GM23338 (cell line): ENCODE measurements at regions not wholly inside any gene's neighbourhood (a gene's known extent, or its start where the extent isn't known, plus 50 kb on each side); places are given as distances from the start of the nearest gene placed in this dataset.
A peak's percentile ranks its signal among the peaks of the same experiment; 100 is the strongest.

ENCODE experiments used
- ATAC-seq: fragments of 200-7000 bp; cut with Tn5 transposase; 3 replicates; pipeline ENCODE4 v1.9.1; 2020
- DNase-seq: peaks from one replicate; pipeline ENCODE4 v3.0.0-alpha.2; 2015; ENCODE audit warnings: low spot score
- H2AFZ ChIP-seq: fragments of 200-600 bp; sonication (generic); 2 replicates; pipeline ENCODE4 v1.8.0; 2016; ENCODE audit warnings: antibody characterized with exemption, mild to moderate bottlenecking, moderate library complexity
- H3F3A ChIP-seq: fragments of 200-600 bp; sonication (generic); replicated peaks from 2 replicates; pipeline ENCODE4 v1.8.0; 2017; ENCODE audit warnings: antibody characterized with exemption, mixed run types, low read depth
- H3K27ac ChIP-seq: fragments of 200-600 bp; sonication (generic); 2 replicates; pipeline ENCODE4 v1.6.1; 2016; ENCODE audit warnings: low read depth
- H3K27me3 ChIP-seq: fragments of 200-600 bp; sonication (generic); 2 replicates; pipeline ENCODE4 v1.8.0; 2016; ENCODE audit warnings: mild to moderate bottlenecking, mixed run types, moderate library complexity; ENCODE audit not compliant: insufficient read depth
- H3K36me3 ChIP-seq: fragments of 200-600 bp; sonication (generic); 2 replicates; pipeline ENCODE4 v1.8.0; 2016; ENCODE audit warnings: mild to moderate bottlenecking; ENCODE audit not compliant: insufficient read depth
- H3K4me1 ChIP-seq: fragments of 200-600 bp; sonication (generic); 2 replicates; pipeline ENCODE4 v1.8.0; 2016; ENCODE audit warnings: mild to moderate bottlenecking, moderate library complexity; ENCODE audit not compliant: insufficient read depth
- H3K4me2 ChIP-seq: fragments of 200-600 bp; sonication (generic); 2 replicates; pipeline ENCODE4 v1.7.1; 2017; ENCODE audit warnings: mixed run types
- H3K4me3 ChIP-seq: fragments of 200-600 bp; sonication (generic); 2 replicates; pipeline ENCODE4 v1.6.1; 2016; ENCODE audit warnings: mixed run types
- H3K79me2 ChIP-seq: fragments of 200-600 bp; sonication (generic); replicated peaks from 2 replicates; pipeline ENCODE4 v1.8.0; 2017; ENCODE audit warnings: mild to moderate bottlenecking; ENCODE audit not compliant: insufficient read depth
- H3K9me2 ChIP-seq: fragments of 200-600 bp; sonication (generic); 2 replicates; pipeline ENCODE4 v1.8.0; 2017; ENCODE audit not compliant: insufficient read depth
- H4K20me1 ChIP-seq: fragments of 200-600 bp; sonication (generic); replicated peaks from 2 replicates; pipeline ENCODE4 v1.8.0; 2017; ENCODE audit warnings: mild to moderate bottlenecking; ENCODE audit not compliant: insufficient read depth
- H3K27ac Mint-ChIP-seq: 2 replicates; pipeline ENCODE4 v1.8.0; 2020; ENCODE audit warnings: inconsistent platforms, mild to moderate bottlenecking, moderate library complexity, mixed read lengths
- H3K27me3 Mint-ChIP-seq: 3 replicates; pipeline ENCODE4 v1.8.0; 2022; ENCODE audit warnings: low read depth, mild to moderate bottlenecking, moderate library complexity, mixed read lengths, inconsistent platforms; ENCODE audit not compliant: insufficient read depth, poor library complexity
- H3K36me3 Mint-ChIP-seq: 3 replicates; pipeline ENCODE4 v1.8.0; 2021; ENCODE audit warnings: low read depth, mild to moderate bottlenecking, inconsistent platforms, moderate library complexity, mixed read lengths
- H3K4me1 Mint-ChIP-seq: 3 replicates; pipeline ENCODE4 v1.8.0; 2020; ENCODE audit warnings: mild to moderate bottlenecking, inconsistent platforms, mixed read lengths
- H3K4me3 Mint-ChIP-seq: 3 replicates; pipeline ENCODE4 v1.8.0; 2021; ENCODE audit warnings: moderate library complexity, mild to moderate bottlenecking, inconsistent platforms, mixed read lengths
- H3K9me3 Mint-ChIP-seq: 3 replicates; pipeline ENCODE4 v1.8.0; 2020; ENCODE audit warnings: moderate library complexity, mild to moderate bottlenecking, inconsistent platforms, mixed read lengths
- CREB1 ChIP-seq: fragments of 250-450 bp; sonication (Bioruptor Pico); IDR thresholded peaks from 2 replicates; pipeline ENCODE4 v1.5.0; 2020; ENCODE audit warnings: low read depth, mild to moderate bottlenecking, moderate library complexity
- CTCF ChIP-seq, 2 experiments: fragments of 200-600 bp in 1 of 2; sonication (generic) in 1 of 2; conservative IDR thresholded peaks; 2 replicates each; pipeline versions ENCODE4 v1.5.1 to v1.6.1; 2016 to 2017; ENCODE audit warnings: antibody characterized with exemption in 2 of 2, low read depth in 2 of 2, mild to moderate bottlenecking in 2 of 2, moderate library complexity in 1 of 2
- ETS1 ChIP-seq: IDR thresholded peaks from 2 replicates; pipeline ENCODE4 v1.6.1; 2016; ENCODE audit warnings: antibody characterized with exemption
- EZH2 ChIP-seq: fragments of 200-600 bp; sonication (generic); IDR thresholded peaks from one replicate; pipeline ENCODE4 v1.8.0; 2017; ENCODE audit warnings: antibody characterized with exemption, mild to moderate bottlenecking, low read depth; ENCODE audit not compliant: unreplicated experiment
- EZH2phosphoT487 ChIP-seq: fragments of 200-600 bp; sonication (generic); IDR thresholded peaks from one replicate; pipeline ENCODE4 v1.8.1; 2018; ENCODE audit warnings: antibody characterized with exemption; ENCODE audit not compliant: unreplicated experiment
- JUNB ChIP-seq: IDR thresholded peaks from one replicate; pipeline ENCODE4 v1.6.1; 2016; ENCODE audit warnings: antibody characterized with exemption; ENCODE audit not compliant: unreplicated experiment
- NANOG ChIP-seq: IDR thresholded peaks from 2 replicates; pipeline ENCODE4 v1.6.1; 2016; ENCODE audit warnings: antibody characterized with exemption, borderline replicate concordance
- POLR2AphosphoS5 ChIP-seq: IDR thresholded peaks from 2 replicates; pipeline ENCODE4 v1.6.1; 2016; ENCODE audit warnings: antibody characterized with exemption, low read depth
- STAT1 ChIP-seq: IDR thresholded peaks from one replicate; pipeline ENCODE4 v1.6.1; 2016; ENCODE audit warnings: antibody characterized with exemption; ENCODE audit not compliant: unreplicated experiment
- ZNF114 ChIP-seq: fragments of 250-450 bp; sonication (Bioruptor Pico); IDR thresholded peaks from 2 replicates; pipeline ENCODE4 v1.5.0; 2020; ENCODE audit warnings: mild to moderate bottlenecking, moderate library complexity
- ZNF331 ChIP-seq: fragments of 250-450 bp; sonication (Bioruptor Pico); IDR thresholded peaks from 2 replicates; pipeline ENCODE4 v1.5.0; 2020; ENCODE audit warnings: low read depth, mild to moderate bottlenecking, moderate library complexity
- TF ChIP-seq, protein P1 (sequence below): IDR thresholded peaks from one replicate; pipeline ENCODE4 v1.6.1; 2018; ENCODE audit warnings: antibody characterized with exemption; ENCODE audit not compliant: unreplicated experiment

- TF ChIP-seq ETS1 (no peak), JUNB (no peak), EZH2 (no peak), CREB1 (no peak), STAT1 (no peak), NANOG (no peak), ZNF331 (CRISPR knock-in tag) (no peak), ZNF114 (CRISPR knock-in tag) (no peak), EZH2phosphoT487 (no peak)
- TF ChIP-seq, protein P1, sequence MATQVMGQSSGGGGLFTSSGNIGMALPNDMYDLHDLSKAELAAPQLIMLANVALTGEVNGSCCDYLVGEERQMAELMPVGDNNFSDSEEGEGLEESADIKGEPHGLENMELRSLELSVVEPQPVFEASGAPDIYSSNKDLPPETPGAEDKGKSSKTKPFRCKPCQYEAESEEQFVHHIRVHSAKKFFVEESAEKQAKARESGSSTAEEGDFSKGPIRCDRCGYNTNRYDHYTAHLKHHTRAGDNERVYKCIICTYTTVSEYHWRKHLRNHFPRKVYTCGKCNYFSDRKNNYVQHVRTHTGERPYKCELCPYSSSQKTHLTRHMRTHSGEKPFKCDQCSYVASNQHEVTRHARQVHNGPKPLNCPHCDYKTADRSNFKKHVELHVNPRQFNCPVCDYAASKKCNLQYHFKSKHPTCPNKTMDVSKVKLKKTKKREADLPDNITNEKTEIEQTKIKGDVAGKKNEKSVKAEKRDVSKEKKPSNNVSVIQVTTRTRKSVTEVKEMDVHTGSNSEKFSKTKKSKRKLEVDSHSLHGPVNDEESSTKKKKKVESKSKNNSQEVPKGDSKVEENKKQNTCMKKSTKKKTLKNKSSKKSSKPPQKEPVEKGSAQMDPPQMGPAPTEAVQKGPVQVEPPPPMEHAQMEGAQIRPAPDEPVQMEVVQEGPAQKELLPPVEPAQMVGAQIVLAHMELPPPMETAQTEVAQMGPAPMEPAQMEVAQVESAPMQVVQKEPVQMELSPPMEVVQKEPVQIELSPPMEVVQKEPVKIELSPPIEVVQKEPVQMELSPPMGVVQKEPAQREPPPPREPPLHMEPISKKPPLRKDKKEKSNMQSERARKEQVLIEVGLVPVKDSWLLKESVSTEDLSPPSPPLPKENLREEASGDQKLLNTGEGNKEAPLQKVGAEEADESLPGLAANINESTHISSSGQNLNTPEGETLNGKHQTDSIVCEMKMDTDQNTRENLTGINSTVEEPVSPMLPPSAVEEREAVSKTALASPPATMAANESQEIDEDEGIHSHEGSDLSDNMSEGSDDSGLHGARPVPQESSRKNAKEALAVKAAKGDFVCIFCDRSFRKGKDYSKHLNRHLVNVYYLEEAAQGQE: no peak
Measured at GRCh38 chr4:54547299-54548097, 110.3 kb upstream of the KIT start (continued).

- H3K9me2 ChIP-seq: no peaks in the 10 kb centered on the region
- Mint-ChIP-seq H3K27me3 (peaks cover 5% of the 10 kb centered on the region), H3K4me3 (no peak overlapping the region), H3K9me3 (no peaks in the 10 kb centered on the region; the same call in 2 of the 3 replicates), H3K27ac (no peak overlapping the region), H3K4me1 (peaks cover 39% of the 10 kb centered on the region), H3K36me3 (no peaks in the 10 kb centered on the region)
- H3K27me3 ChIP-seq: no peaks in the 10 kb centered on the region
- no peaks in the 10 kb centered on the region for H4K20me1 ChIP-seq
- no peaks in the 10 kb centered on the region for H3F3A ChIP-seq
- peak overlapping the region; percentile 75 for H2AFZ ChIP-seq
- peaks cover 9% of the 10 kb centered on the region for H3K4me1 ChIP-seq
- H3K36me3 ChIP-seq: no peaks in the 10 kb centered on the region
- H3K4me3 ChIP-seq: no peak overlapping the region
- no peaks in the 10 kb centered on the region for H3K79me2 ChIP-seq
- H3K27ac ChIP-seq: no peak overlapping the region
- DNase-seq (no peak), ATAC-seq (no peak)
- 0 out of 2 replicates have a peak overlapping the region, but pooled peaks have one; percentile 3 for H3K4me2 ChIP-seq
- TF ChIP-seq EZH2phosphoT487 (no peak), NANOG (no peak), EZH2 (no peak), JUNB (no peak), POLR2AphosphoS5 (no peak), CTCF (conservative IDR thresholded peaks at IDR 0.05; ENCODE audit: low read depth in 2 of 2) (no peak)
Measured at GRCh38 chr4:54548098-54548620, 109.6 kb upstream of the KIT start.
